DMS53 treated with DMSO at 0.1 percent for 48 hours (cell line): ENCODE measurements at regions not wholly inside any gene's neighbourhood (a gene's known extent, or its start where the extent isn't known, plus 50 kb on each side); places are given as distances from the start of the nearest gene placed in this dataset.

Experiments used
- DNase-seq: peaks from one replicate; lab custom pipeline; 2025; ENCODE audit not compliant: unreplicated experiment; lab: John Stamatoyannopoulos, UW

DNA sequence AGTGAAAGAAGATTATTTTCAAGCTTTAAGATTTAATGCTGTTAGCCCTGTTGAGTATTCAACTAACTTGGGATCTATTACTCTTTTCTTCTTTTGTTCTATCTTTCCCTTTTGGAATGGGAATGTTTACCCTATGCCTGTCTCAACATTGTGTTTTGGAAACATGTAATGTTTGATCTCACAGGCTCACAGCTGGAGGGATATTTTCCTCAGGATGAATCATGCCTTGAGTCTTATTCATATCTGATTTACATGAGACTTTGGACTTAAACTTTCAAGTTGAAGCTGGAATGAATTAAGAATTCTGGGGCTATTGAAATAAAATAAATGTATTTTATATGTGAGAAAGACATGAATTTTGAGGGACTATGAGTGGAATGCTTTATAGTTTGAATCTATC lies 607.8 kb upstream of the PTGER4 start:
- peak; percentile 15 for DNase-seq

GRCh38 chr5:40066616-40067015 lies 613.1 kb upstream of the PTGER4 start:
- no peak for DNase-seq

DNA sequence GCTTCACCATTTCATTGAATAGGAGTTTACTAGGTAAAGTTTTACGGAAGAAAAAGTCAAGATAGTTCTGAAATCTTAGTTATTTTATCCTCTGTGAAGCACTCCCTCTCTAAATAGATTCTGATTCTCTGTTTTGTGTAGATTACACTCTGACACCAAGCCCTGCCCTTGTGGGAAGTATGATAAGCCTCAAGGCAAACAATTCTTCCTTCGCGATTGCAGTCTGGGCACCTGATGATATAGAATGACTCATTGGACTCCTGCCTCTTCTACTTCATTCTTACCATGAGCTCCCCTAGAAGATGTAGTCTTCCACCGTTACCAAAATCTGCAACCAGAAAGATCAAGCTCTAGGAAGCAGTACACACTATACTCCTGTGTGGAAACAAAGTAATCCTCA lies 626.9 kb upstream of the PTGER4 start:
- peak; percentile 18 for DNase-seq

DNA sequence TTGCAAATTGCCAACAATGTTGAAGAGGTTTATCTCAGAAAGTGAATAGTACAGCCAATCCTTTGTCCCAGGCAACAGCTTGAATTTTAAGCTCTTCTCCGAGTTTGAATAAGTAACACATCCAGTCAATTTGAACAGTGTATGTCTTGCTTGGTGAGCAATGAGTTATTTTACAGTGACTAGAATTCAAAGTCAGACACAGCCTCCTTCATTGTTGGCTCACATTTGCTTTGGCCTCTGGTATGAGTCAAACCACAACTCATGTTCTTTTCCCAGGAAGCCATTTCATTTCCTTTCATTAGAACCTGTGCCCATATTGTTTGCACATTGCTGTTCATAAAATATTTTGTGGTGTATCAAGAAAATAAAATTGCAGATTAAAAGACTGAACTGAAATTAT lies 622.0 kb upstream of the DAB2 start:
- DNase-seq, result no peak

DNA sequence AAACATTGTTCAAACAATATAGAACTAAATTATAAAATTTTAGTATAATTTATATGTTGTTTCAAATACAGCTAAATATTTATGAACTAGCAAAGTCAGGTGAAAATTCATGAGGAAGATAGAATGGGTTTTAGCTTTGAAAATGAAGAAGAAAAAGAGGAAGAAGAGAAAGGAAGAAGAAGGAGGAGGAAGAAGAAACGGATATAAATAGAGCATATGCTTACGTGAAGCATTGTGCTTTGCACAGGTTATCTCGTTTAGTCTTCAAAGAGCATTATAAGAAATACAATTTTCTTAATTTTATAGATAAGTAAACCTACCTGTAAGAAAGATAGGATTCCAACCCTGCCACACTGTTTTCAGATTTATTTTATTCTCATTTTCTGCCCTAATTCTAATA lies 620.6 kb upstream of the DAB2 start:
- no peak for DNase-seq

DNA sequence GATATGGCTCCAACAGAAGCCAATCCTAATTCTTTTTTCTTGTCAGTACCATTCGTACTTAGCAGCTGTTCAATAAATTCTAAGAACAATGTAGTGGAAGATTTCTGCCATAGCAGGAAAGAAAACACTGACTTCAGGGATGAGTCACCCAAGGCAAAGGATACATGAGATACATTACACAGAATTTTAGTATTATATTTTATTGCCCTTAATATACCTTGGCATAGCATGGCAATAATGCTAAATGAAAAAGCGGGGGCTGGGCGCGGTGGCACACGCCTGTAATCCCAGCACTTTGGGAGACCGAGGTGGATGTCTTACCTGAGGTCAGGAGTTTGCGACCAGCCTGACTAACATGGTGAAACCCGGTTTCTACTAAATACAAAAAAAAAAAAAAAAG lies 619.1 kb upstream of the DAB2 start:
- DNase-seq, result no peak

GRCh38 chr5:40041452-40041851 lies 616.7 kb upstream of the DAB2 start:
- DNase-seq, result peak; percentile 31

DNA sequence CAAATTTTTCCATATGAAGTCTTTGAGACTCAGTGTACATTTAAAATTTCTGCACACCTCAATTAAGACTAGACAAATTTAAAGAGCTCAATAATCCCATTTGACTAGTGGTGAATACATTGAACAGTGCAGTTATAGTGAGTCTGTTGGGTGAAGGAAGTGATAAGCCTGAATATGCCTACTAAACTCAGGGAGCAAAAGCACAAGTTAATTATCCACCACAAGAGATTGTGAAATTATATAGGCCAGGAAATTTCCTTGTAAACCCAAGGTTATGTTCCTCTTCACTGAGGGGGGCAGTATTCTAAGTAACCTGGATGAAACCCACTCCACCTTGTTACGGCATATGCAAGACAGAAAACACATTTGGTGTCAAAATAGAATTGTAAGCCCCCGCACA lies 612.9 kb upstream of the DAB2 start:
- no peak for DNase-seq

- no peak for DNase-seq
Observed at GRCh38 chr5:40034441-40034840, 609.7 kb upstream of the DAB2 start.

- peak; percentile 92 for DNase-seq
Observed at GRCh38 chr5:40033411-40033810, 608.6 kb upstream of the DAB2 start.

- peak; percentile 51 for DNase-seq
Observed at GRCh38 chr5:40033009-40033408, 608.2 kb upstream of the DAB2 start.

- DNase-seq, result no peak
Observed at GRCh38 chr5:40030661-40031060, 605.9 kb upstream of the DAB2 start.

- DNase-seq, result no peak
Observed at GRCh38 chr5:40029711-40030495, 605.1 kb upstream of the DAB2 start.

GRCh38 chr5:40027400-40027799 lies 602.6 kb upstream of the DAB2 start:
- DNase-seq, result no peak

- DNase-seq, result no peak
Observed at GRCh38 chr5:40025586-40025985, 600.8 kb upstream of the DAB2 start.

GRCh38 chr5:40022057-40022456 lies 597.3 kb upstream of the DAB2 start:
- no peak for DNase-seq

GRCh38 chr5:40021007-40021406 lies 596.2 kb upstream of the DAB2 start:
- DNase-seq, result no peak

DNA sequence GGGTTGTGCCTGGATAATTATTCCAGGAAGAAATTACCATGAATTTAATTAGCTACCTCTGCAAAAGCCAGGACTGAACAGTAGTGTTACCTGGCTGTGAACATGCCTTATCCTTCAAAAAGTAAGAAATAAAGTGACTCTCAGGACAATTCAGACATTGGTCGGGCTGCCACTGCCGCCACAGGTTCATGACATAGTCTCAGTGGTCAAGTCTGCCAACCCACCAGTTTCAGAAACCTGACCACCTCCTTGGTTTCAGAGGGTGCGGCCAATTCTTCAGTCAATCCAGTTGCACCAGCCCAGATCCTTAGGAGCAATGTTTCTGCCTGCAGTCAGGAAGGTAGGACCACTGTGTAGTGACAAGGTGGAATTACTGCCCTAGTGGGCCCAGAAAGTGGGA lies 593.1 kb upstream of the DAB2 start:
- DNase-seq, result no peak

GRCh38 chr5:40017135-40017534 lies 592.4 kb upstream of the DAB2 start:
- no peak for DNase-seq

GRCh38 chr5:40010436-40010835 lies 585.7 kb upstream of the DAB2 start:
- no peak for DNase-seq

DNA sequence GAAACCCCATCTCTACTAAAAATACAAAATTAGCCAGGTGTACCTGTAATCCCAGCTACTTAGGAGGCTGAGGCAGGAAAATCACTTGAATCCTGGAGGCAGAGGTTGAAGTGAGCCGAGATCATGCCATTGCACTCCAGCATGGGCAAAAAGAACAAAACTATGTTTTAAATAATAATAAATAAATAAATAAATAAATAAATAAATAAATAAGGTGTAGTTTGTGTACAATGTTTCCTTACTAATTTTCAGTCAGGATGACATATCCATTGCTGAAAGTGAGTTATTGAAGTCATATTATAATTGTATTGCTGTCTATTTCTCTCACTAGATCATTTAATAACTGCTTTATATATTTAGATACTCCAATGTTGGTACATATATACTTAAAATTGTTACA lies 581.5 kb upstream of the DAB2 start:
- no peak for DNase-seq

DNA sequence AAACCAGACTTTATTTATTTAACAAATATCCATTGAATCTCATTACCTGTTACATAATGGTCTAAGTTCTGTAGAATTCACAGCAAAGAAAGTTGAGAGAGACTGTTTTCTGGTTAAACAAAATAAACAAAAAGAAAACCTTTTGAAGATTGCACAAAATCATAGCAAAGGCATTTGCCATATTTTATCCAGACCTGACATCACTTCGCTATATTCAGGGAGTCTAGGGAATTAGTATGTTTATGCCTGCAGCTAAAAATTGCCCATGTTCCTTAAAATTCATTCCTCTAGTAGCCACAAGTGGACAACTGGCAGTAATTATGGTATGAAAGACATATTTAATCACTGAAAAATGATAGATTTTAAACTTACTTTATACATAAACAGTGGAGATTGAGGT lies 577.0 kb upstream of the DAB2 start:
- DNase-seq, result no peak

- no peak for DNase-seq
Observed at GRCh38 chr5:39998518-39998917, 573.7 kb upstream of the DAB2 start.
